ENCODE measurements at regions not wholly inside any gene's neighbourhood (a gene's known extent, or its start where the extent isn't known, plus 50 kb on each side); places are given as distances from the start of the nearest gene placed in this dataset.

DNA sequence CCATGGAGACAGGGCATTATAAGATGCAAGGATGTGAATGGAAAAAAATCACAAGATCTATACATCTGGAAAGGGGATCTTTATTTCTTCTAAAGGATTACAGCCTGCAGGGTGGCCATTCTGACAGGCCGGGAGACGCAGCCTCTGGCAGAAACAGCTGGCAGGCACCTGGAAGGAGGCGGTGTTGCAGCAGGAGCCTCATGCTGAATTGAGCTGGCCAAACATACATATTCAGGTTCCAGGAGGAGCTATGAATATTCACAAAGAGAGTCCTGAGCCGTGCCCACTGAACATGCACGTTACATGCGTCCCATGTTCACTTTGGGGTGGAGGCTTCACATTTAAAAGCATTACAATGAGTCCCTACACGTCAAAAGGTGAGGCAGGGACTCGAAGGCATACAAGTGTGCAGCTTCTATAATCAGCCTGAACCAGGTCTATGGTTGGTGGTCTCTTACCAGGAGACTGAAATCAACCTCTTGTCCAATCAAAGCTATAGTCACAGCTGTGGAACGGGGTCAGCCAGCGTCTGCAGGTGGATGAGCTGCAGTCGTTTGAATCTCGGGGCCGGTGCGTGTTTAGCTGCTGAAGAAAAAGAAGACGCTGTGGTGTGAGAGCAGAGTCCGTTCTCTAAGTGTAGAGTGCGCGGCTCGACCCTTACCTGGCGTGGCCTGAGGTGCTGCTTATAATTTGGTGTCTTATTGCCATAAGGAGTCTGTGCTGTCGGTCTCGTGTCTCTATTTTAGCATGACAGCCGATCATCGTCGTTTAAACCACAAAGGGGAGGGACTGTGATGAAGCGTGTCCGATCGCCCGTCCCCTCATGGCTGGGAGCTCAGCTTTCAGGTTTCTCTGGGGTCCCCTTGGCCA, 183.0 kb downstream of the ETS2 start:
- FAIRE-seq, result no peak
- DNase-seq (ENCODE audit: insufficient read length, low spot score), result no peak

DNA sequence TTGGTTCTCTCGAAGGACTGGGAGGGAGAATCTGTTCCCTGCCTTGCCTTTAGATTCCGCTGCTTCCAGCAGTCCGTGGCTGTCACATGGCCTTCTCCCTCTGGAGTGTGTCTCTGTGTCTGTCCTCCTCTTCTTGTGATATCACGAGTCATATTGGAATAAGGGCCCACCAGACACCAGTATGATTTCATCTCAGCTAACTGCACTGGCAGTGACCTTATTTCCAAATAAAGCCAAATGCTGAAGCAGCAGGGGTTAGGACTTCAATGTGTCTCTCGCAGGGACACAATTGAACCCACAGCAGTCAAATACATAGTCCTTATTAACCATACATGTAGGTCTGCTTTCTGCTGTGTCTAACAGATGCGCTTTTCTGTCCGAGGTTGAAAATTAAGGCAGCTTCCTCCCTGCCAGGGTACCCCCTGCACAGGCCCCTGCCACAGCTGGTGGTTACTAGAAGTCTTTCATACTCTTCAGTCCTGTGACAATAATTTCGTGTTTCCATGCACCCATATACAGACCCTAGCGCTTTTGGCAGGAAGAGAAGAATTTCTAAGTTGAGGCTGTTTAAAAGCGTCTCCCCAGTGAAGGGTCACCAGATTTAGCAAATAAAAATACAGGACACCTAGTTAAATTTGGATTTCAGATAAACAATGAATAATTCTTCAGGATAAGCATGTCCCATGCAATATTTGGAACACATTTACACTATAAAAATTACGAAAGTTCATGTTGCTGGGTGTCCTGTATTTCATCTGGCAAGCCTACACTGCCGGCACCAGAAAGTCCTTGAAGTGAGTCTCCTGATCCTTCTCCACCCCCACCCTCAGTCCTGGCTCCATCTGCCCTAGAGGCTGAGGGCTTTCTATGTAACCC, 182.1 kb downstream of the ETS2 start:
- FAIRE-seq, result no peak

GRCh38 chr21:38986806-38987632, 181.3 kb downstream of the ETS2 start:
- FAIRE-seq (no peak), DNase-seq (ENCODE audit: insufficient read length, low spot score) (no peak)

More for the DNA sequence above, 182.1 kb downstream of the ETS2 start:
- DNase-seq (ENCODE audit: insufficient read length, low spot score), result no peak

- FAIRE-seq, result no peak
Measured at GRCh38 chr21:38986406-38986805, 180.7 kb downstream of the ETS2 start.

GRCh38 chr21:38985568-38986378, 180.0 kb downstream of the ETS2 start:
- DNase-seq (ENCODE audit: insufficient read length, low spot score) (peak; percentile 56), FAIRE-seq (no peak)

More at GRCh38 chr21:38986406-38986805, 180.7 kb downstream of the ETS2 start:
- no peak for DNase-seq (ENCODE audit: insufficient read length, low spot score)

DNA sequence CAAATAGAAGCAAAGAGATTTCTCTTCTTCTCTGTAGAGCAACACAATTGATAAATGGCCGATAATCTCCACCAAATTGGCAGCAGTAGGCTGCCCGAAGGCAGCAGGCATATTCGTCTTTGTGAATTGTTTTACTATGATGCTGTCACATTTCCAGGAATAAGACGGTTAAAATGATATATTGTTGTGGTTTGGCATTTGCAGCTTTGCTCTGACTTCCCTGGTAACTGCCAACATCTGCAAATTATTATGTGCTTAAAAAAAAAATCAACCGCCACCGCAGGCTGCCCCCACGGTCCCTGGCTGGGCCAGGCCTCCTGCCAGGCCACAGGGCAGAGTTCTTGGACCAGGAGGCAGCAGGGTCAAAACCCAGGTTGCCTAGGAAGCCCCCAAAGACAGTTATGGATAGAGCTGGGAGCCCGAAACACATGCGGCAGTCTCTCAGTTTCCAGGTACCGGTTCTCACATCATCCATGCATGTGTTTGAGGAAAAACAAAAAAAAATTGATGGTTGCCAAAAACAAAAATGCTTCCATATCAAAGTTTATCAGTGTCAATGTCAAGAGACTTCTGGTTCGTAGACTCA, 179.3 kb downstream of the ETS2 start:
- FAIRE-seq (no peak), DNase-seq (ENCODE audit: insufficient read length, low spot score) (peak; percentile 81)

GRCh38 chr21:38984568-38984967, 178.8 kb downstream of the ETS2 start:
- FAIRE-seq (no peak), DNase-seq (ENCODE audit: insufficient read length, low spot score) (no peak)

GRCh38 chr21:38983560-38983959, 177.8 kb downstream of the ETS2 start:
- FAIRE-seq (no peak), DNase-seq (ENCODE audit: insufficient read length, low spot score) (no peak)

DNA sequence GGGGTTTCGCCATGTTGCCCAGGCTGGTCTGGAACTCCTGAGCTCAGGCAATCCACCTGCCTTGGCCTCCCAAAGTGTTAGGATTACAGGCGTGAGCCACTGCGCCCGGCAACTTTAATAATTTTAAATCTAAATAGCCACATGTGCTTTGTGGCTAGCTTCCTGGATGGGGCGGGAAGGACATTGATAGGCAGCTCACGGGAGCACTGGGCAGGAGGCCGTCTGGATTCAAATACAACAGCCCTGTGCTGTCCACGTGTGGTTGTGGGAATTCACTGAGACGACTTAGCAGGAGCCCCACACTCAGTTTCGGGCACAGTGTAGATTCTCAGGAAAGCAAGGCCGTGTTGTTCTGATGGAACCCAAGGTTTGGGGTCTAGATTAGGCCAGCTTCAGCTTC, 177.1 kb downstream of the ETS2 start:
- FAIRE-seq (no peak), DNase-seq (ENCODE audit: insufficient read length, low spot score) (no peak)

GRCh38 chr21:38982096-38982495, 176.4 kb downstream of the ETS2 start:
- FAIRE-seq, result no peak
- DNase-seq (ENCODE audit: insufficient read length, low spot score), result peak; percentile 64

GRCh38 chr21:38980416-38981313, 174.9 kb downstream of the ETS2 start:
- FAIRE-seq, result peak; percentile 46
- no peak for DNase-seq (ENCODE audit: insufficient read length, low spot score)

- peak; percentile 48 for DNase-seq (ENCODE audit: insufficient read length, low spot score)
- peak; percentile 64 for FAIRE-seq
Measured at GRCh38 chr21:38979271-38980121, 173.8 kb downstream of the ETS2 start.

GRCh38 chr21:38976900-38977299, 171.2 kb downstream of the ETS2 start:
- FAIRE-seq (no peak), DNase-seq (ENCODE audit: insufficient read length, low spot score) (no peak)

DNA sequence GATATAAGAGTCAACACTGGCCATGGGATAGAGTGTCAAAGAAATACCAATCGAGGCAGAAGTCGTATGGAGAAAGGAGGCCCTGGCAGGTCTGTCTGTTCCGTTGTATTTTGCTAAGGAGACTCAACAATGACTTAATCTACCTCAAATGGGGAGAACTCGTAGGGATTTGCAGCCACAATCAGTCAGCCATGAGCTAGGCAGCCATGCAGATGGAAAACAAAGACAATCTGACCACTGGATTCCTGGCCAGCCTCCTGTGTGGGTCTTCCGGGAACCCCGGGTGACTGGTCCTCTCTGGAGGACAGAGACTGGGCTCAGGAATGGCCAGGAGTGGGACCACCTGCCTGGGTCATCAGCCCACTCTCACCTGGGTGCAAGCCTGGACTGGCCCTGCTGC, 167.8 kb downstream of the ETS2 start:
- DNase-seq (ENCODE audit: insufficient read length, low spot score) (no peak), FAIRE-seq (no peak)

GRCh38 chr21:38972078-38972477, 166.3 kb downstream of the ETS2 start:
- DNase-seq (ENCODE audit: insufficient read length, low spot score), result no peak
- no peak for FAIRE-seq

GRCh38 chr21:38970765-38971164, 165.0 kb downstream of the ETS2 start:
- no peak for FAIRE-seq
- no peak for DNase-seq (ENCODE audit: insufficient read length, low spot score)

- DNase-seq (ENCODE audit: insufficient read length, low spot score), result no peak
- FAIRE-seq, result no peak
Measured at GRCh38 chr21:38968887-38969543, 163.3 kb downstream of the ETS2 start.
